ENCODE measurements at regions not wholly inside any gene's neighbourhood (a gene's known extent, or its start where the extent isn't known, plus 50 kb on each side); places are given as distances from the start of the nearest gene placed in this dataset.
"Not testable (repeated sequence)": the region's sequence is repeated elsewhere in the genome, so short reads cannot be mapped to it uniquely, and the experiment has no call there.

GRCh38 chr6:6748001-6748400, 159.5 kb downstream of the LY86 start:
- DNase-seq (ENCODE audit: low read depth in 2 of 2), result no peak

DNA sequence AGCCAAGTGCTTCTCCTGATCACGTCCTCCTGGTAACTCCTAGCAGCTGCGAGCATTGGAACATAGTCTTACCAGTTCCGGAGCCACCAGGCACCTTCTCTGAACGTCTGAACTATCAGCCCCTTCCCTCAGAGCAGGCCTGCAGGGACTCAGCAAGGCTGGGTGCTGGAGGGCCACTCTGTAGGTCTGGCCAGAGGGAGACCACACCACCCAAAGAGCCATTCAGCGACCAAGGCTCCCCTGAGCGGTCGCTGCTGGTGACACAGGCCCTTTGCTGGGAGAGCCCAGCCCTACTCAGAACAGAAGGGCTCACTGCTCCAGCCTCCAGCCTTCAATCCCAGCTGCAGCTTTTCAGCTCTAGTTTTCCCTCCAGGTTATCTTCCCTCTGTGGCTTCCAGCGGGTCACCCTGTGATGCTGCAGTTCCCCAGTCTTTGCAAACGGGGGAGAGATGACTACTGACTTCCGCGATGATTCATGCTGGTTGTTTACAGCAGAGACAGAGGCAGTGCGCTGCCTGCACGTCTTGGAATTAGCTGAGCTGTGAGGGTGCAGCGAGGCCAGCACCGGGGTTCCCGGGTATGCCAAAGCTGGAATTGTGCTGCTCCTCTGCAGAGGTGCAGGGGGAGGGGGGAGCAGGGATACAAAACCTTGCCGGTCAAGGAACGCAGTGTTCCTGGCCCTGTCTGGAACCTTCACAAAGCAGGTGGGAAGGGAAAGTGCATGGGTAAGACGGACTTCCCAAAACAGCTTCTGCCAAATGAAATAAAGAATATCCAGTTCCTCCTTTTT, 161.4 kb downstream of the LY86 start:
- no peak for DNase-seq (ENCODE audit: low read depth in 2 of 2)

GRCh38 chr6:6750594-6751265, 162.2 kb downstream of the LY86 start:
- DNase-seq (ENCODE audit: low read depth in 2 of 2), result no peak

- DNase-seq (ENCODE audit: low read depth in 2 of 2), result no peak
Measured at GRCh38 chr6:6751266-6751596, 162.7 kb downstream of the LY86 start.

DNA sequence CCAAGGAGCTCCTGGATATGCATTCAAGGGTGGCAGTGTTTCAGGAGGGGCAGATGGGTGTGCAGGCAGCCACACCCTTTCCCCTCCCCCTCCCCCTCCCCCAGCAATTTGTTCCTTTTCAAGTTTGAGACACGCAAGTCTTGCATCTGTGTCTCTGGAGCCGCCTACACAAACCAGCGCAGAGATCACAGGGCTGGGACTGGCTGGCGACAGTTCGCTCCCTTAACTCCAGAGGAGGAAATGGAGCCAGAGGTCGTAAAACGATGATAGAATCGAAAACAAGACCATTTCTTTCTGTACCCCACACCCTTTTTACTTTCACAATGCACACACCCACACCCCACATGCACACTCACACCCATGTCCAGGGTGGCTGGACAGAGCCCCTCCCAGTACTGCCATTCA, 163.1 kb downstream of the LY86 start:
- DNase-seq (ENCODE audit: low read depth in 2 of 2), result no peak

- no peak for DNase-seq (ENCODE audit: low read depth in 2 of 2)
Measured at GRCh38 chr6:6752129-6752528, 163.6 kb downstream of the LY86 start.

- no peak for DNase-seq (ENCODE audit: low read depth in 2 of 2)
Measured at GRCh38 chr6:6753301-6753700, 164.8 kb downstream of the LY86 start.

DNA sequence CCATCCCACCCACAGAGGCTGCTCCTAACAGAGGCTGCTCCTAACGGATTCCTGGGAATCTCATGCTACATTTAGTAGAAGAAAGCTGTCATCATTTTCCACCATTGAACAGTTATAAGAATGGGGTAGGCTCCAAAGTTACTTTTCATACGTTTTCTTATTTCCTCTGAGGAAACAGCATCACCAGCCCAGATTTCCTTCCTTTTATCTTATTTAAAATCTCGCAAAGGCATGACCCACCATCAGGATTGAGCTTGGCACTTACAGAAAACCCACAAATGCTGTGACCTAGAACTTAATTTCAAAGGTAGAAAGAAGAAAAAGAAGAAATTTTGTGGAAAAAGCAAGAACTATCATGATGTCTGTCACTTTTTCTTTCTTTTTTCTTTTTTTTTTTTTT, 168.0 kb downstream of the LY86 start:
- DNase-seq (ENCODE audit: low read depth in 2 of 2), result no peak

GRCh38 chr6:6758546-6758914, 170.0 kb downstream of the LY86 start:
- no peak for DNase-seq (ENCODE audit: low read depth in 2 of 2)

GRCh38 chr6:6758915-6759654, 170.6 kb downstream of the LY86 start:
- DNase-seq (ENCODE audit: low read depth in 2 of 2), result no peak

DNA sequence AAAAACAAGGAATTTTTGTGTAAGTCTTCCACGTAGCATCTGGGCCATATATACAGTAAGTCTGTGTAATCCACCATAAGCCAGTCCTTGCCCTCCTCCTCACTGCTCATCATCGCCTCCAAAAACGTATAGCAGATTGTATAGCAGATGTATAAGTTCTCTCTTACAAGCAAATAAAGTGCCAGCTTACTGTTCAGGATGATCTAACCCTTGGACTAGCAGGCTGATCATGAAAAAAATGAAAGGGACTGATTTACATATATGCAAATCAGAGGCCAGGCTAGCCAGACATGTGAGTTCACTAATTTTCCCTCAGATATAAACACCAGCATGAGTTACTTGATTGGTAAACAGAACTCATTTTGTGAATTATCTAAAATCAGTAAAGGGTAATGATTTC, 171.5 kb downstream of the LY86 start:
- no peak for DNase-seq (ENCODE audit: low read depth in 2 of 2)

DNA sequence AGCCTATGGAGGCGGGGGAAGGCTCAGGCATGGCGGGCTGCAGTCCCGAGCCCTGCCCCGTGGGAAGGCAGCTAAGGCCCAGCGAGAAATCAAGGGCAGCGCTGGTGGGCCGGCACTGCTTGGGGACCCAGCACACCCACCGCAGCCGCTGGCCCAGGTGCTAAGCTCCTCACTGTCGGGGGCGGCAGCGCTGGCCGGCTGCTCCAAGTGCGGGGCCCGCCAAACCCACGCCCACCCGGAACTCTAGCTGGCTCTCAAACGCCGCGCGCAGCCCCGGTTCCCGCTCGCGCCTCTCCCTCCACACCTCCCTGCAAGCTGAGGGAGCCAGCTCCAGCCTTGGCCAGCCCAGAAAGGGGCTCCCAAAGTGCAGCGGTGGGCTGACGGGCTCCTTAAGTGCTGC, 174.0 kb downstream of the LY86 start:
- DNase-seq (ENCODE audit: low read depth in 2 of 2), result not testable (repeated sequence)

DNA sequence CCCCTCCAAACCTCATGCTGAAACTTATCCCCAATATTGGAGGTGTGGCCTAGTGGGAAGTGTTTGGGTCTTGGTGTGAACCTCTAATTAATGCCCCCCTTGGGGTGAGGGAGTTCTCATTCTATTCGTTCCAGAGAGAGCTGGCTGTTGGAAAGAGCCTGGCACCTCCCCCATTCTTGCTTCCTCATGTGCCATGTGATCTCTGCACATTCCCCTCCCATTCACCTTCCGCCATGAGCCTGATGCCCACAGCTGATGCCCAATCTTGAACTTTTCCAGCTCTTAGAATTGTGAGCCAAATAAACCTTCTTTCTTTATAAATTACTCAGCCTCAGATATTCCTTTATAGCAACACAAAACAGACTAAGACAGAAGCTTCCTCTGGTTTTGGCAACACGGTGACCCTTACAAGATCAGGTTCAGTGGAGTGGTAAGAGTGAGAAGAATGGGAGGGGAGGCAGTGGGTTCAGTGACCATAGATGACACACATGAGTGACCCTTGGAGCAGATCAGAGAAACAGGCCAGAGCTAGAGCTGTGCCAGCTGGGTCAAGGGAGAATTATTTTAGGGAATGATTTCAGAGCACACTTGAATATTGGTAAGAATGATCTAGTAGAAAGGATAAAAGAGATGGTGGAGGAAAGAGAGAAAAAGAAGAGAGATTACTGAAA, 176.4 kb downstream of the LY86 start:
- no peak for DNase-seq (ENCODE audit: low read depth in 2 of 2)

GRCh38 chr6:6766230-6766905, 177.8 kb downstream of the LY86 start:
- DNase-seq (ENCODE audit: low read depth in 2 of 2), result no peak

DNA sequence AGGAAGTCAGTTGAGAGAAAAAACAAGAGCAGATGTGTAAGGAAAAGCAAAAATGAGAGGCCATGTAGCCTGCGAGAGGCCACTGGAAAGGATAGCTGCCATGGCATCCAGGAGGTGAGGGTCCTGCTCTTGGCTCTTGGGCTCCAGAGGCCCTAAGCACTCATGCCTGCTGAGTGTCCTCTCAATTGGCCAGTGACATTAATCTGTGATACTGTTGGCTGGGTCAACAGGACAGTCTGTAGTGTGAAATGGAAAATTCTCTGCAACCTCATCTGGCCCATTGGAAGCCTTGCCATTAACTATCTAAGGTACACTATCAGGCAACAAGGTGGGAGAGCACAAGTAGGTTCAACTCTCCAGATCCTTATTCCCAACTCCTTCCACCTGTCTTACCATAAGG, 180.9 kb downstream of the LY86 start:
- no peak for DNase-seq (ENCODE audit: low read depth in 2 of 2)

- no peak for DNase-seq (ENCODE audit: low read depth in 2 of 2)
Measured at GRCh38 chr6:6771224-6771945, 182.9 kb downstream of the LY86 start.

- no peak for DNase-seq (ENCODE audit: low read depth in 2 of 2)
Measured at GRCh38 chr6:6771964-6772363, 183.4 kb downstream of the LY86 start.

DNA sequence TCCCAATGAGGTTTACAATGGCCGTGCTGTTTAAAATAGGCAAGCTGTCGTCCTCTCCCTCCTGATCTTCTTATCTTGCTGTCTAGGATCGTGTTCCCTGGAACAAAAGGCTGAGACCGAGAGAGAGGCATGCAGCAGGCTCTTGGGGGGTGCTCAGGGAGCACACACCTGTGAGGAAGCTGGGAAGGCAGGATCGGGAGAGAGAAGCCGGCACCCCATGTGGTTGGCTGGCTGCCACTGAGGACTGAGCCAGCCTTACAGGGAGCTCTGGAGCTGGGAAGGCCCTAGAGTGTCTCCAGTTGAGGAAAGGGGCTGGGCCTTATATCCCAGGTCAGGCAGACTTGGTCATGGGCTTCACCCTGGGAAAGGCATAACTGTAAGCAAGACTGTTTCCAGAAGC, 184.2 kb downstream of the LY86 start:
- no peak for DNase-seq (ENCODE audit: low read depth in 2 of 2)

GRCh38 chr6:6775074-6775473, 186.6 kb downstream of the LY86 start:
- no peak for DNase-seq (ENCODE audit: low read depth in 2 of 2)

DNA sequence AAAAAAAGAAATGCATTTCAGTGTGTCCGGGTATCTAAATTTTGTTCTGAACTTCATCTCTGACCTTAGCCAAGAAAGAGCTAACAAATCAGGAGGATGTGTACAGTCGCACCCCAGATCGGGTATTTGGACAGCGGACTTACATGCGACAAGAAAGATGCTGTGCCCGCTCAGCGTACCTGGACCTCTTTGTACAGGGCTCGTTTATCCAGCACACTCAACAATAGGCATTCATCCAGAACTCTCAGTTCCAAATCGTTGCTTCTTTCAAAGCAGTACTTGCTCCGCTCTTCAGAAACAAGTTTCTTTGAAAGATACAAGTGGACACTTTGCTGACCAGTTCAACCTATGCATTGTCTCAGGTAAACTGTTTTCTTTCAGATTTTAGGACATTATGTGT, 191.7 kb downstream of the LY86 start:
- DNase-seq (ENCODE audit: low read depth in 2 of 2), result no peak

- no peak for DNase-seq (ENCODE audit: low read depth in 2 of 2)
Measured at GRCh38 chr6:6781172-6781872, 192.8 kb downstream of the LY86 start.
